Stimulated activated CD4-positive, alpha-beta T cell treated with anti-CD3 and anti-CD28 coated beads, Interleukin-4, amount 100 ng/mL, for 4 hours (primary cell): ENCODE measurements at regions not wholly inside any gene's neighbourhood (a gene's known extent, or its start where the extent isn't known, plus 50 kb on each side); places are given as distances from the start of the nearest gene placed in this dataset.
"Not testable (repeated sequence)": the region's sequence is repeated elsewhere in the genome, so short reads cannot be mapped to it uniquely, and the experiment has no call there.

Experiments
- DNase-seq, 2 experiments: peaks; one replicate each; pipeline ENCODE4 v3.0.0-alpha.2; 2020

- DNase-seq: not testable (repeated sequence)
Observed at GRCh38 chr7:35910621-35911020, 109.8 kb downstream of the SEPTIN7 start.

GRCh38 chr7:35913350-35913749 lies 112.5 kb downstream of the SEPTIN7 start:
- DNase-seq: not testable (repeated sequence)

GRCh38 chr7:35914214-35914613 lies 113.4 kb downstream of the SEPTIN7 start:
- not testable (repeated sequence) for DNase-seq

GRCh38 chr7:35915247-35915955 lies 114.5 kb downstream of the SEPTIN7 start:
- not testable (repeated sequence) for DNase-seq

GRCh38 chr7:35918217-35918616 lies 117.4 kb downstream of the SEPTIN7 start:
- not testable (repeated sequence) for DNase-seq

GRCh38 chr7:35919607-35920006 lies 118.8 kb downstream of the SEPTIN7 start:
- DNase-seq: not testable (repeated sequence)

GRCh38 chr7:35921338-35921737 lies 120.5 kb downstream of the SEPTIN7 start:
- not testable (repeated sequence) for DNase-seq

- not testable (repeated sequence) for DNase-seq
Observed at GRCh38 chr7:35924668-35925067, 123.8 kb downstream of the SEPTIN7 start.

- DNase-seq: not testable (repeated sequence)
Observed at GRCh38 chr7:35926966-35927365, 126.1 kb downstream of the SEPTIN7 start.

- DNase-seq: not testable (repeated sequence)
Observed at GRCh38 chr7:35931134-35931533, 130.3 kb downstream of the SEPTIN7 start.

GRCh38 chr7:35931551-35931950 lies 130.7 kb downstream of the SEPTIN7 start:
- not testable (repeated sequence) for DNase-seq

GRCh38 chr7:35940695-35941094 lies 139.8 kb downstream of the SEPTIN7 start:
- not testable (repeated sequence) for DNase-seq

- DNase-seq: not testable (repeated sequence)
Observed at GRCh38 chr7:35945621-35946020, 144.8 kb downstream of the SEPTIN7 start.

GRCh38 chr7:35955735-35956134 lies 154.9 kb downstream of the SEPTIN7 start:
- not testable (repeated sequence) for DNase-seq

GRCh38 chr7:35956988-35957387 lies 156.1 kb downstream of the SEPTIN7 start:
- not testable (repeated sequence) for DNase-seq

GRCh38 chr7:35961260-35961659 lies 160.4 kb downstream of the SEPTIN7 start:
- not testable (repeated sequence) for DNase-seq

GRCh38 chr7:35962607-35963006 lies 161.8 kb downstream of the SEPTIN7 start:
- not testable (repeated sequence) for DNase-seq

- no peak for DNase-seq
Observed at GRCh38 chr7:35967366-35968139, 166.7 kb downstream of the SEPTIN7 start.

GRCh38 chr7:35968140-35968940 lies 167.5 kb downstream of the SEPTIN7 start:
- no peak for DNase-seq

- DNase-seq: no peak
Observed at GRCh38 chr7:35969066-35969465, 168.2 kb downstream of the SEPTIN7 start.

- DNase-seq: no peak
Observed at GRCh38 chr7:35970458-35970857, 169.6 kb downstream of the SEPTIN7 start.

GRCh38 chr7:35971133-35971891 lies 170.5 kb downstream of the SEPTIN7 start:
- DNase-seq: no peak
